NT2/D1 (cell line): ENCODE measurements at regions not wholly inside any gene's neighbourhood (a gene's known extent, or its start where the extent isn't known, plus 50 kb on each side); places are given as distances from the start of the nearest gene placed in this dataset.

Experiments used
- DNase-seq: peaks from one replicate; pipeline ENCODE4 v3.0.0-alpha.2; 2011; ENCODE audit warnings: low read depth, low spot score
- H3K27me3 ChIP-seq: 2 replicates; pipeline ENCODE4 v1.6.0; 2011; ENCODE audit warnings: mild to moderate bottlenecking; ENCODE audit not compliant: insufficient read length, insufficient read depth
- H3K36me3 ChIP-seq: 2 replicates; pipeline ENCODE4 v1.6.1; 2011; ENCODE audit warnings: mild to moderate bottlenecking, low read length, mixed read lengths; ENCODE audit not compliant: insufficient read depth, insufficient read length
- H3K4me1 ChIP-seq: 2 replicates; pipeline ENCODE4 v1.5.1; 2011; ENCODE audit not compliant: insufficient read depth, insufficient read length
- H3K4me3 ChIP-seq: 2 replicates; pipeline ENCODE4 v1.5.1; 2011; ENCODE audit warnings: low read depth; ENCODE audit not compliant: insufficient read length
- H3K9ac ChIP-seq: 2 replicates; pipeline ENCODE4 v1.6.0; 2011; ENCODE audit warnings: low read depth; ENCODE audit not compliant: insufficient read length
- H3K9me3 ChIP-seq: 2 replicates; pipeline ENCODE4 v1.5.1; 2011; ENCODE audit warnings: mild to moderate bottlenecking, low read length; ENCODE audit not compliant: insufficient read depth
- SUZ12 ChIP-seq: IDR thresholded peaks from 2 replicates; pipeline ENCODE4 v1.6.1; 2011; ENCODE audit not compliant: insufficient read length, insufficient read depth; ENCODE audit errors: extremely low read depth
- YY1 ChIP-seq: IDR thresholded peaks from 2 replicates; pipeline ENCODE4 v1.6.1; 2011; ENCODE audit not compliant: insufficient read length, insufficient read depth
- ZNF274 ChIP-seq: IDR thresholded peaks from 2 replicates; pipeline ENCODE4 v1.6.1; 2011; ENCODE audit warnings: mild to moderate bottlenecking, low read depth, low read length

DNA sequence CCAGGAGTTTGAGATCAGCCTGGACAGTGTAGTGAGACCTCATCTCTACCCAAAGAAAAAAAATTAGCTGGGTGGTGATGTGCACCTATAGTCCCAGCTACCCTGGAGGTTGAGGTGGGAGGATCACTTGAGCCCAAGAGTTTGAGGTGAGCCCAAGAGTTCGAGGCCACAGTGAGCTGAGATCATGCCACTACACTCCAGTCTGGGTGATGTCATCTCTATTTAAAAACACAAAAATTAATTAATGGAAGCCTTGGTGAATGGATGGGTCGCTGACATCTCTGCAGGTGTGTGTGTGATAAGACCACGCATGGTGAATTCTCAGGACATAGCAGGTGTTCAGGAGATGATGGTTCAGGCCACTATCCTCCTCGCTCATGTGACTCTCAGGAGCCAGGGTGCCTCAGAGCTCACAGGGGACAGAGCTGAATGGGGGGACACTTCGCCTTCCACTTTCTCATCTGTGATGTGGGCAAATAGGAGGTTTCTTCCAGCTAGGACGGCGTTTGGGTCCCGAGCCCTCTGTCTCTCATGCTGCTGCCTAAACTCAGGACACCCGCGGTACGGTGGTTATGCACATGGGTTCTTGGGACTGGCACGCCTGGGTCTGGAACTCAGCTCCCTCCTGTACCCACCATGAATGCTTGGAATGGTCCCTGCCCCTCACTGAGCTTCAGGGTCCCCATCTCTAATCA, 113.4 kb upstream of the ZBTB40 start:
- TF ChIP-seq ZNF274, result no peak
- TF ChIP-seq SUZ12, result no peak
- TF ChIP-seq YY1, result no peak
- no peak overlapping the region for H3K9ac ChIP-seq

DNA sequence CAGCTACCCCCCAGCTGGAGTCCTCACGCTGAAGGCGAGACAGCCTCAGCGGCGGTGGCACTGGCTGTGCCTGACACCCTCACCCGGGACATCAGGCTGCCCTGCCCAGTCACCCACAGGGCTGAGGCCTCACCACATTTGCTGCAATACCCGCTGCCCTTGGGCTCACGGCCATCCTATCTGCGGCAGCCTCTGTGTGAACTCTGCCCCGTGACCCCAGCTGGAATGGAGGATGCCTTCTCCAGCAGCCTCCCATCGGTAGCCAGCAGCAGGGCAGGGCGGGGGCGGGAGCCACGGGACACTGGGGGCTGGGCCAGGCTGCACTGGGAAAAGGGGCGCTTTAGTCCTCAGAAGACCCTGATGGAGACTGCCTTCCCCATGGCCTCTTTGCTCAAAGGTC, 112.4 kb upstream of the ZBTB40 start:
- H3K4me3 ChIP-seq, result no peak overlapping the region
- H3K36me3 ChIP-seq, result no peaks in the 10 kb centered on the region
- no peak for TF ChIP-seq SUZ12
- no peak for TF ChIP-seq YY1
- no peak for TF ChIP-seq ZNF274
- H3K9me3 ChIP-seq, result no peaks in the 10 kb centered on the region
- H3K27me3 ChIP-seq, result peaks cover 9% of the 10 kb centered on the region
- no peak for DNase-seq
- H3K4me1 ChIP-seq, result peaks cover 5% of the 10 kb centered on the region
- no peak overlapping the region for H3K9ac ChIP-seq

More for the DNA sequence above, 113.4 kb upstream of the ZBTB40 start:
- Histone ChIP-seq H3K9me3 (no peaks in the 10 kb centered on the region), H3K4me3 (no peak overlapping the region), H3K4me1 (peaks cover 3% of the 10 kb centered on the region), H3K27me3 (peaks cover 9% of the 10 kb centered on the region), H3K36me3 (no peaks in the 10 kb centered on the region)
- DNase-seq, result no peak

DNA sequence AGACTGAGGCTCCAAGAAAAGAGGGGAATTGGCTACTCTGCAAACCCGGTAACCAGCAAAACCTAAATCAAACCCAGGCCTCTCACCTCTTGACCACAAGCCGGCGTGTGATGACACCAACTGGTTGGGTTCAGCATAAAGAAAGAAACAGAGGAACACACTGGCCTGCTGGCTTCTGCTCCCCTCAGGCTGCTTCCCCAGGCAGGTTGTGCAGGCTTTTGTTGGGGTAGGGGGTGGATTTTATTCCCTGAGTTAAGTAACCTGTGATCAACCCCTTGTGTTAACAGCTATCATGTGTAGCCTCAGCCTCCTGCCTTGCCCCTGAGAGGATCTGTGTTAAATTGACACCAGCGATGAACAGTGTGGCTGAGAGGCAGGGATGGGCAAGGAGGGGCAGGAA, 111.6 kb upstream of the ZBTB40 start:
- Histone ChIP-seq H3K9me3 (no peaks in the 10 kb centered on the region), H3K27me3 (peaks cover 9% of the 10 kb centered on the region), H3K4me1 (peaks cover 6% of the 10 kb centered on the region), H3K36me3 (no peaks in the 10 kb centered on the region), H3K9ac (no peak overlapping the region), H3K4me3 (no peak overlapping the region)
- DNase-seq, result no peak
- TF ChIP-seq ZNF274 (no peak), YY1 (no peak), SUZ12 (no peak)

DNA sequence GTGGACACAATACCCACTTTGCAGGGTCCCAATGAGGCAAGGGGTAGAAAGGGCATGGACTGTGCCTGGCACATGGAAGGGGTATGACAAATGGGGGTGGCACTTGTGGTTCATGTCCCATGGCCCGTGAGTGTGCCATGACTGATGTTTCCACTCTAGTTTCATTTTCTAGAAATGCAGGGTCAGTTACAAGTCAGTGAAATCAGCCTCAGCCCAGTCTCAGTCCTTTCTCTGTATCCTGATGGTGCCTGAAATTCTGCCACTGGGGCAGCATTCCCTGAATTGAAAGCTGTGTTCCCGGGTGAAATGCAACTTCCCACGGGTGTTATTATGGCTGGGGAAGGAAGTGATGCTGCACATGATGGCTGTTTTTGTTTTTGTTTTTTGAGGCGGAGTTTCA, 110.8 kb upstream of the ZBTB40 start:
- Histone ChIP-seq H3K36me3 (no peaks in the 10 kb centered on the region), H3K4me1 (peaks cover 6% of the 10 kb centered on the region), H3K9me3 (no peaks in the 10 kb centered on the region), H3K27me3 (peaks cover 4% of the 10 kb centered on the region), H3K9ac (no peak overlapping the region), H3K4me3 (no peak overlapping the region)
- no peak for TF ChIP-seq SUZ12
- no peak for TF ChIP-seq YY1
- TF ChIP-seq ZNF274, result no peak
- DNase-seq, result no peak

DNA sequence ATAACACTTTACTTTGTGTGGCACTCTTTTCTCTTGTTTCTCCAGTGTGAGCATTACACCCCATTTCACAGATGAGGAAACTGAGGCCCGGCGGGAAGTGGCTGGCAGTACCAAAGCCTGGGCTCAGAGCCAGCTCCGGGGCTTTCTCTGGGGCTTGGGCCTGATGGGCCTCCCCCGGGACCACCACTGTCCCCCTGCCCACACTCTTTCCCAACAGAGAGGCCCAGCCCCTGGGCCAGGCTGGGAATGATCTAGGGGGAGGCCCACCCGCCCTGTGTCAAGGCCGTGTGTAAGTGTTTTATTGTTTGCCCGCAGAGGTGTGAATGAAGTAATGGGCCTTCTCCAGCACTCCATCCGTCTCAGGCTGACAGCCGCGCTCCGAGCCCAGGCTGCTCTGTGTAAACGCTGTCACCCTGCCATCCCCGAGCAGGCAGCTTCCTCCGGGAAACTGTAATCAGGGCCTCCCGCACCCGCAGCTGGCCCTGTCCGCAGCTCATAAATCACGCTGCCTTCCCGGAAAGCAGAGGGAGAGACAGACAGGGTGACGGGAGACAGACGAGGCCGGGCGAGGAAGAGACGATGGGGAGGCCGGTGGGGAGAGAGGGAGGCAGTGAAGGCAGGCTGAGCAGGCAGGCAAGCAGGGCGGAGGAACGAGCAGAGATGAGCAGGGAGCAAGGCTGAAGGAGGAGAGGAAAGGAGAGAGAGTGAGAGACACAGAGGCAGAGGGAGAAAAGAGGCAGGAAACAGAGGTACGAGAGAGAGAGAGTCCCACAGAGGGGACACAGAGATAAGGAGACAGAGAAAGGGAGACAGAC, 109.7 kb upstream of the ZBTB40 start:
- H3K4me3 ChIP-seq, result no peak overlapping the region
- peaks cover 4% of the 10 kb centered on the region for H3K27me3 ChIP-seq
- DNase-seq, result no peak

DNA sequence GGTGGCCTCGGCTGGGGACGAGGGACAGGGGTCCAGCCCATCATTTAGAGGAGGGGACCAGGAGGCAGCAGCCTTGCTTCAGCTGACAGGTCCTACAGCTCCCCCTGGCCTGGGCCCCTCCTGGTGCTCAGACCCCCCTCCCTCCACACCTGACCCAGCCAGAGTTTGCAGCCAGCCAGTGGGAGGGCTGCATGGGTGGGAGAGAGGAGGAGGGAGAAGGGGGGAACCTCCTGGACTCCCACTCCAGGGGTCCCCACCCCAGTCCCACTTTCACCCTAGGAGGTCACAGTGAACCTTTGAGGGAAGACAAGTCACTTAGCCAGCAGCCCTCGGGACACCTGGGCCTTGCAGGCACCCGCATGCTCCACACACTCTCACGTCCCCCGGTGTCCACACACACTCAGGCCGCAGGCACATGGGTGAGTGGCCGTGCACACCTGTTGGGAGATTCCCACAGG, 108.9 kb upstream of the ZBTB40 start:
- Histone ChIP-seq H3K4me1 (peaks cover 6% of the 10 kb centered on the region), H3K9ac (peak overlapping the region; percentile 56), H3K36me3 (no peaks in the 10 kb centered on the region), H3K4me3 (no peak overlapping the region), H3K27me3 (no peaks in the 10 kb centered on the region), H3K9me3 (no peaks in the 10 kb centered on the region)
- TF ChIP-seq YY1, result no peak
- TF ChIP-seq ZNF274, result no peak
- TF ChIP-seq SUZ12, result no peak
- no peak for DNase-seq

More for the DNA sequence above, 109.7 kb upstream of the ZBTB40 start:
- no peaks in the 10 kb centered on the region for H3K36me3 ChIP-seq
- H3K9ac ChIP-seq, result peak overlapping the region; percentile 56
- peaks cover 6% of the 10 kb centered on the region for H3K4me1 ChIP-seq
- TF ChIP-seq SUZ12 (no peak), ZNF274 (no peak), YY1 (no peak)
- H3K9me3 ChIP-seq, result no peaks in the 10 kb centered on the region

DNA sequence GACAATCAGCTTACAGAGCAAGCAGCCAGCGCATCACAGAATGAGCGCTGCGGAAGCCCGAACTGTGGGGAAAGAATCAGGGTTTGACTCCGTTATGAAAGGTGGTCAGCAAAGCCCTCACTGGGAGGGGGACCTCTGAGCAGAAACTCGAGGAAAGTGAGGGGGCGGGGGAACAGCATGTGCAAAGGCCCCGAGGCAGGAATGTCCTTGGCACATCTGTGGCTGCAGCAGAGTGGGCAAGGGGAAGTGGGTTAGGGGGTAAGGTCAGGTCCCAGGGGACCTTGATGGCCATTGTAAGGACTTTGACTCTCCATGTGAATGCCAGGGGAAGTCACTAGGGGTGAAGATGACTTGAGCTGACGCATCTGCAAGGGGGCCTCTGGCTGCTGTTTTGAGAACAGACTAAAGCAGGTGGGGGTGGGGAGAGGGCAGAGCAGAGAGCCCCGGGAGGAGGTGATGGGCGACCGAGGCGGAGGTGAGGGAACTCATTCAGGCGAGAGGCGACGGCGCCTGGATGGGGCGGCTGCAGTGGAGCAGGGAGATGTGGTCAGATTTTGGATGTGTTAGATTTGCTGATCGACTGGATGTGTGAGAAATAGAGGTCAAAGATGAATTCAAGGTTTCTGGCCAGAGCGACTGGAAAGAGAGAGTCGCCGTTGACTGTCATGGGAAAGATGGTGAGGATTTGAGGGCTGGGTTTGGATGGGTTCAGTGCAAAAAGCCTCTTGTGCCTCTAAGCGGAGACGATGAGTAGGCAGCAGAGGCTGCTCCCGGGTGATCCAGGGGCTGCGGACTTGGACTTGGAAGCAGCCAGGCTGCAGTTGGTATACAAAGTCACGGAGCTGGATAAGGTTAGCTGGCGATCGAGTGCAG, 108.0 kb upstream of the ZBTB40 start:
- Histone ChIP-seq H3K4me1 (peaks cover 6% of the 10 kb centered on the region), H3K36me3 (no peaks in the 10 kb centered on the region), H3K9me3 (no peaks in the 10 kb centered on the region), H3K9ac (no peak overlapping the region), H3K4me3 (no peak overlapping the region), H3K27me3 (no peaks in the 10 kb centered on the region)
- no peak for DNase-seq
- TF ChIP-seq ZNF274 (no peak), YY1 (no peak), SUZ12 (no peak)
